A673 (cell line): ENCODE measurements at regions not wholly inside any gene's neighbourhood (a gene's known extent, or its start where the extent isn't known, plus 50 kb on each side); places are given as distances from the start of the nearest gene placed in this dataset.

Source experiments
- BruUV-seq: library from RNA; stranded (reverse); fragments of 400-500 nt; replicated peaks from 2 replicates; lab custom pipeline; 2021; lab: Mats Ljungman, UMichigan
- CTCF ChIA-PET: fragments of 300-600 bp; sonication (Branson Sonifier 250); formaldehyde crosslinking; loops from one replicate; lab custom pipeline; 2022; ENCODE audit warnings: antibody characterized with exemption; lab: Charles Lee
- POLR2A ChIA-PET: fragments of 300-600 bp; sonication (Branson Sonifier 250); formaldehyde crosslinking; loops from one replicate; lab custom pipeline; 2022; ENCODE audit warnings: antibody characterized with exemption; ENCODE audit not compliant: low non-redundant PET; lab: Charles Lee
- DNase-seq: peaks from one replicate; pipeline ENCODE4 v3.0.0-alpha.2; 2015; ENCODE audit warnings: low spot score
- H3K27ac ChIP-seq: fragments of 200-600 bp; sonication (generic); 2 replicates; pipeline ENCODE4 v1.5.1; 2016; ENCODE audit warnings: mixed run types, low read depth, mild to moderate bottlenecking, mixed read lengths, antibody characterized with exemption, low read length; ENCODE audit not compliant: poor library complexity, severe bottlenecking
- H3K27me3 ChIP-seq: fragments of 200-600 bp; sonication (generic); replicated peaks from 2 replicates; pipeline ENCODE4 v1.6.1; 2017; ENCODE audit warnings: mixed run types, low read depth, mild to moderate bottlenecking, mixed read lengths, antibody characterized with exemption, low read length; ENCODE audit not compliant: insufficient read depth, poor library complexity
- H3K36me3 ChIP-seq: fragments of 200-600 bp; sonication (generic); 2 replicates; pipeline ENCODE4 v1.6.1; 2016; ENCODE audit warnings: mixed run types, mild to moderate bottlenecking, mixed read lengths, antibody characterized with exemption, low read length; ENCODE audit not compliant: insufficient read depth, poor library complexity, severe bottlenecking
- H3K4me1 ChIP-seq: fragments of 200-600 bp; sonication (generic); 2 replicates; pipeline ENCODE4 v1.6.1; 2017; ENCODE audit warnings: mixed run types, mild to moderate bottlenecking, mixed read lengths, antibody characterized with exemption, low read length; ENCODE audit not compliant: insufficient read depth, poor library complexity, severe bottlenecking
- H3K4me3 ChIP-seq: fragments of 200-600 bp; sonication (generic); 2 replicates; pipeline ENCODE4 v1.5.1; 2016; ENCODE audit warnings: low read depth, mixed run types, mild to moderate bottlenecking, mixed read lengths, low read length; ENCODE audit not compliant: poor library complexity, severe bottlenecking
- H3K9me3 ChIP-seq: fragments of 200-600 bp; sonication (generic); 2 replicates; pipeline ENCODE4 v1.6.1; 2016; ENCODE audit warnings: mixed run types, low read depth, mild to moderate bottlenecking, mixed read lengths, antibody characterized with exemption, low read length; ENCODE audit not compliant: poor library complexity, severe bottlenecking
- CTCF ChIP-seq: fragments of 300-800, 200-600 bp; sonication (generic); conservative IDR thresholded peaks from 2 replicates; pipeline ENCODE4 v1.5.1; 2017; ENCODE audit warnings: low read depth, mild to moderate bottlenecking, antibody characterized with exemption, low read length, moderate library complexity, mixed read lengths
- EZH2 ChIP-seq: fragments of 200-600 bp; sonication (generic); IDR thresholded peaks from 2 replicates; pipeline ENCODE4 v1.6.1; 2017; ENCODE audit warnings: borderline replicate concordance, low read depth, mild to moderate bottlenecking, mixed read lengths, antibody characterized with exemption, low read length; ENCODE audit not compliant: poor library complexity, severe bottlenecking
- intact Hi-C: fragments of 100-400 bp; cut with micrococcal nuclease; formaldehyde crosslinking; loops from one replicate; pipeline ENCODE4 v1.10.0; 2022; ENCODE audit not compliant: unreplicated experiment

GRCh38 chr3:13148561-13149329 lies 75.5 kb upstream of the IQSEC1 start:
- ChIA-PET POLR2A (no interaction called here), CTCF (no interaction called here)
- TF ChIP-seq CTCF (no peak), EZH2 (no peak)
- no peaks in the 10 kb centered on the region for H3K4me1 ChIP-seq
- no peaks in the 10 kb centered on the region for H3K36me3 ChIP-seq
- no peak for DNase-seq
- H3K27ac ChIP-seq = no peak overlapping the region
- BruUV-seq = no TSS peak
- no peak overlapping the region for H3K4me3 ChIP-seq
- H3K27me3 ChIP-seq = peaks cover 10% of the 10 kb centered on the region
- intact Hi-C loops = no loop called here
- no peaks in the 10 kb centered on the region for H3K9me3 ChIP-seq

GRCh38 chr3:13148126-13148525 lies 74.9 kb upstream of the IQSEC1 start:
- POLR2A ChIA-PET = no interaction called here
- H3K27ac ChIP-seq = no peak overlapping the region
- H3K4me3 ChIP-seq = no peak overlapping the region
- H3K36me3 ChIP-seq = no peaks in the 10 kb centered on the region
- no TSS peak for BruUV-seq
- no peaks in the 10 kb centered on the region for H3K4me1 ChIP-seq
- CTCF ChIA-PET = no interaction called here
- no peaks in the 10 kb centered on the region for H3K9me3 ChIP-seq
- H3K27me3 ChIP-seq = peaks cover 10% of the 10 kb centered on the region
- no peak for DNase-seq
- intact Hi-C loops = no loop called here
- no peak for TF ChIP-seq CTCF
- TF ChIP-seq EZH2 = no peak

- H3K27ac ChIP-seq = no peak overlapping the region
- BruUV-seq = no TSS peak
- H3K36me3 ChIP-seq = no peaks in the 10 kb centered on the region
- no peak overlapping the region for H3K4me3 ChIP-seq
- intact Hi-C loops = no loop called here
- ChIA-PET CTCF (no interaction called here), POLR2A (no interaction called here)
- no peak for TF ChIP-seq EZH2
- no peak for TF ChIP-seq CTCF
- peaks cover 10% of the 10 kb centered on the region for H3K27me3 ChIP-seq
- no peaks in the 10 kb centered on the region for H3K4me1 ChIP-seq
- H3K9me3 ChIP-seq = no peaks in the 10 kb centered on the region
- no peak for DNase-seq
Observed at GRCh38 chr3:13147344-13147743, 74.1 kb upstream of the IQSEC1 start.
